Left lung (tissue), 4 donors: ENCODE measurements at regions not wholly inside any gene's neighbourhood (a gene's known extent, or its start where the extent isn't known, plus 50 kb on each side); places are given as distances from the start of the nearest gene placed in this dataset.

Experiments
- ATAC-seq: fragments of 200-7000 bp; cut with Tn5 transposase; one replicate; pipeline ENCODE4 v1.9.1; 2020; ENCODE audit warnings: moderate library complexity
- DNase-seq, 4 donors: peaks; one replicate each; pipeline ENCODE4 v3.0.0-alpha.2; 2013 to 2020
- H3K27ac ChIP-seq, 2 donors: fragments of 200-600 bp; sonication (generic) in 1 of 2; one replicate each; pipeline versions ENCODE4 v1.5.0 to v1.8.0; 2020 to 2021
- H3K27me3 ChIP-seq, 2 donors: fragments of 200-600 bp; sonication (generic) in 1 of 2; one replicate each; pipeline versions ENCODE4 v1.5.0 to v1.8.0; 2020 to 2021
- H3K36me3 ChIP-seq, 2 donors: fragments of 200-600 bp; sonication (generic) in 1 of 2; one replicate each; pipeline versions ENCODE4 v1.5.0 to v1.8.0; 2020 to 2021
- H3K4me1 ChIP-seq, 2 donors: fragments of 200-600 bp; one replicate each; pipeline ENCODE4 v1.8.0; 2021
- H3K4me3 ChIP-seq, 2 donors: fragments of 200-600 bp; sonication (generic) in 1 of 2; one replicate each; pipeline versions ENCODE4 v1.5.0 to v1.8.0; 2020 to 2021; ENCODE audit warnings: mild to moderate bottlenecking in 1 of 2
- H3K9me3 ChIP-seq, 2 donors: fragments of 200-600 bp; sonication (generic) in 1 of 2; one replicate each; pipeline versions ENCODE4 v1.5.0 to v1.8.0; 2020 to 2021
- intact Hi-C, 2 donors: fragments of 100-400 bp; cut with DNase I; formaldehyde crosslinking; loops; one replicate each; pipeline versions ENCODE4 v1.11.2 to v1.14.2; 2022
- TF ChIP-seq, protein P1 (sequence below), 2 donors: fragments of 200-600 bp; sonication (generic) in 1 of 2; IDR thresholded peaks; one replicate each; pipeline versions ENCODE4 v1.5.0 to v1.8.0; 2021; ENCODE audit warnings: antibody characterized with exemption in 2 of 2
- donor health status: DM: no; HTN: yes; CAD: no.
- donor health status: DM: no; HTN: no; CAD: no.

DNA sequence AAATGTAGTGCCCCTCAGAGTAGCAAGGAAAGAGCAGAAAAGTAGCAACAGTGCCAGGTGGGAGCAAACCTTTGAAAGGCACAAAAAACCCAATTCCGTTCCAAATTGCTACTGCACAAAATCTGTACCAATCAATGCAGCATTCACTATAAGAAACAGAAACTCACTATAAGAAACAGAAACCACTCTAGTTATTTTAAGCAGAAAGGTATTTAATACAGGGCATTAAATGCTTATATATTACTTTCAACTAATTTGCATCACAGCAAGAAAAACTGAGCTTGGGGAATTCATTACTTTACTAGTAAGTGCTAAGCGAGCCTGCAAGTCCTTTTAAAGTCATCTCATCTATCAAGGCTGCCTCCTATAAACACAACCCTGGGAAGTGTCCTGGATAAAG, 116.5 kb upstream of the OLIG3 start:
- no peak for ATAC-seq

DNA sequence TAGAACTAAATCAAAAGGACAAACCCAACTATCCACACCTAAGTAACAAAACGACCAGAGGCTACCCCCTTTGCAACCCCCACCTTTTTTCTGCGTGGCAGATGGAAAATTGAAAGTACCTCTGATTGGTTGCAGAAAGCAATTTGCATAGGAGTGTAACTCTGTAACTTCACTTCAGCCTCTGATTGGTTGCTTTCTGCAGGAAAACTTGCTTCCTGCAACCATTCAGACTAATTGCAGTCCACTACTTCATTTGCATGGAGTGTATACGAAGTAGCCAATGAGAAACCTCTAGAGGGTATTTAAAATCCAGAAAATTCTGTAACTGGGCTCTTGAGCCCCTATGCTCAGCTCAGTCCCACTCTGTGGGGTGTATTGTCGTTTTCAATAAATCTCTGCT, 129.1 kb upstream of the OLIG3 start:
- Histone ChIP-seq H3K27me3 (peaks cover 0 to 14% of the 10 kb centered on the region in 2 donors), H3K9me3 (no peaks in the 10 kb centered on the region), H3K27ac (no peak overlapping the region), H3K4me3 (no peak overlapping the region), H3K4me1 (no peaks in the 10 kb centered on the region), H3K36me3 (no peaks in the 10 kb centered on the region)
- no peak for ATAC-seq
- intact Hi-C loops, result no loop called here
- TF ChIP-seq, protein P1, sequence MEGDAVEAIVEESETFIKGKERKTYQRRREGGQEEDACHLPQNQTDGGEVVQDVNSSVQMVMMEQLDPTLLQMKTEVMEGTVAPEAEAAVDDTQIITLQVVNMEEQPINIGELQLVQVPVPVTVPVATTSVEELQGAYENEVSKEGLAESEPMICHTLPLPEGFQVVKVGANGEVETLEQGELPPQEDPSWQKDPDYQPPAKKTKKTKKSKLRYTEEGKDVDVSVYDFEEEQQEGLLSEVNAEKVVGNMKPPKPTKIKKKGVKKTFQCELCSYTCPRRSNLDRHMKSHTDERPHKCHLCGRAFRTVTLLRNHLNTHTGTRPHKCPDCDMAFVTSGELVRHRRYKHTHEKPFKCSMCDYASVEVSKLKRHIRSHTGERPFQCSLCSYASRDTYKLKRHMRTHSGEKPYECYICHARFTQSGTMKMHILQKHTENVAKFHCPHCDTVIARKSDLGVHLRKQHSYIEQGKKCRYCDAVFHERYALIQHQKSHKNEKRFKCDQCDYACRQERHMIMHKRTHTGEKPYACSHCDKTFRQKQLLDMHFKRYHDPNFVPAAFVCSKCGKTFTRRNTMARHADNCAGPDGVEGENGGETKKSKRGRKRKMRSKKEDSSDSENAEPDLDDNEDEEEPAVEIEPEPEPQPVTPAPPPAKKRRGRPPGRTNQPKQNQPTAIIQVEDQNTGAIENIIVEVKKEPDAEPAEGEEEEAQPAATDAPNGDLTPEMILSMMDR (IDR thresholded peaks at IDR 0.05), result no peak
- no peak for DNase-seq

More for the DNA sequence above, 116.5 kb upstream of the OLIG3 start:
- intact Hi-C loops, result no loop called here
- Histone ChIP-seq H3K4me1 (no peaks in the 10 kb centered on the region), H3K9me3 (peaks cover 0 to 6% of the 10 kb centered on the region in 2 donors), H3K27ac (no peak overlapping the region), H3K27me3 (no peaks in the 10 kb centered on the region), H3K4me3 (no peak overlapping the region), H3K36me3 (no peaks in the 10 kb centered on the region)
- TF ChIP-seq, protein P1 (IDR thresholded peaks at IDR 0.05), result no peak
- no peak for DNase-seq

DNA sequence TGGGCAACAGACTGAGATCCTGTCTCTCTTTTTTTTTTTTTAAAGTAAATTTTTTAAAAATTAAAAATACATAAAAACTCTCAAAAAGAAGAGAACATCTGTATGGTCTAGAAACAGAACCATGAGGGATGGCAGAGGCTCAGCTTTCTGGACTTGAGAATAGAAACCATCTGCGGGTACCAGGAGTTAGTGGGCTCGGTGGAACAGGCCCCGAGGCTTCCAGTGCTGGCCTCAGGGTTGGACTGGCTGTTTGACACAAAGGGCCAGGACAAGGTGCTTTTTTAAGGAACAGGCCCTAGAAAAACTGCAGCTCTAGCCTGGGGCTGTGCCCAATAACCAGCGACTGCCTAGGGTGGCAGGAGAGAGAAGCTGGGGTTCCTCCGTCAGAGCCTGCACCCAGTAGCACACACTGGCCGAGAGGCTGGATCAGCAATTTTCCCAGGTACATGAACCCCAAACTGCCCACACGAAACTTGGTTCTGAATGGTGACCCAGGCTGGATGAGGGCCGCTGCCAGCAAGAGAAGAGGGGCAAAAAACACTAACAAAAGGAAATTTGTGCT, 131.0 kb upstream of the OLIG3 start:
- intact Hi-C loops, result no loop called here

DNA sequence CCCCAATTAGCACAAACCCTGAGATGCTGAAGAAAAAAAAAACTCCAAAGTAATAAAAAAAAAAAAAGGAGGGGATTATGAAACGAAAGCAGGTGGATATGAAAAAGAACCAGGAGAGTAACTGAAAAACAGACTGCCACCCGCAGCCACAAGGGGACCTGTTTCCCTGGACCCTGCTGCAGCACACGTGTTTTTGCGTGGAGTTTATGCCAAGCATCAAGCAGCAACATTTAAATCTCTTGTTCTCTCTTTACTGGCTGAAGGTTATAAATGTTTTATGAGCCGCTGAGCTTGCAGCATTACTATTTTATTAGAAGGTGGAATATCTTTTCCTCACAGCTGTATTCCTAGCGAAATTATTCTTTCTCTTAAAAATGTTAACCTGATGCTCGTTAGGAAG, 131.6 kb upstream of the OLIG3 start:
- Histone ChIP-seq H3K4me3 (no peak overlapping the region), H3K27me3 (peaks cover 0 to 14% of the 10 kb centered on the region in 2 donors), H3K9me3 (no peaks in the 10 kb centered on the region), H3K4me1 (no peaks in the 10 kb centered on the region), H3K27ac (no peak overlapping the region), H3K36me3 (no peaks in the 10 kb centered on the region)
- TF ChIP-seq, protein P1 (IDR thresholded peaks at IDR 0.05), result no peak
- ATAC-seq, result no peak
- intact Hi-C loops, result no loop called here
- no peak for DNase-seq

More for the DNA sequence above, 131.0 kb upstream of the OLIG3 start:
- Histone ChIP-seq H3K9me3 (no peaks in the 10 kb centered on the region), H3K27ac (no peak overlapping the region), H3K27me3 (peaks cover 0 to 14% of the 10 kb centered on the region in 2 donors), H3K4me3 (no peak overlapping the region), H3K36me3 (no peaks in the 10 kb centered on the region), H3K4me1 (no peaks in the 10 kb centered on the region)
- no peak for ATAC-seq
- DNase-seq, result no peak
- TF ChIP-seq, protein P1 (IDR thresholded peaks at IDR 0.05), result no peak

DNA sequence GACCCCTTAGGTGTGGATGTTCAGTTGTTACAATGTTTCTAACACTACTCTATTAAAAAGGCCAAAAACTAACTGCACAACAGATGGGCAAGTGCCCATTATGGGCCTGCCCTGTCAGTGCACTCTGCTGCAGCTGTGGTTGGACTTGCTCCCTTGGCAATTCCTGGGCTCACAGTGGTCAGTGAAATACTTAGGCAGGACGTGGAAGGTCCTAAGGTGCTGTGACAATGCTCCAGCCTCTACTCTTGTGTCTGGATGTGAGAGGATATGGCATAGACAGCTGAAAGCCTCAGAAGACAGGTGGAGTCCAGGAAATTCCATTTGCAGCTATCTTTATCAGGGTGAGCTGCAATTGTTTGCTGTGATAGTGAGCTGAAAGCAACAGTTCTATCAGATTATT, 136.5 kb upstream of the OLIG3 start:
- Histone ChIP-seq H3K4me1 (no peaks in the 10 kb centered on the region), H3K9me3 (no peaks in the 10 kb centered on the region), H3K36me3 (no peaks in the 10 kb centered on the region), H3K4me3 (no peak overlapping the region), H3K27me3 (no peaks in the 10 kb centered on the region), H3K27ac (no peak overlapping the region)
- no peak for DNase-seq
- intact Hi-C loops, result no loop called here
- no peak for ATAC-seq
- TF ChIP-seq, protein P1 (IDR thresholded peaks at IDR 0.05), result no peak
